GM21825 (cell line): ENCODE measurements at regions not wholly inside any gene's neighbourhood (a gene's known extent, or its start where the extent isn't known, plus 50 kb on each side); places are given as distances from the start of the nearest gene placed in this dataset.

Experiments used
- ATAC-seq: cut with Tn5 transposase; IDR thresholded peaks from one replicate; pipeline ENCODE4 v1.9.1; 2021; ENCODE audit warnings: mild to moderate bottlenecking, moderate library complexity; ENCODE audit not compliant: unreplicated experiment

DNA sequence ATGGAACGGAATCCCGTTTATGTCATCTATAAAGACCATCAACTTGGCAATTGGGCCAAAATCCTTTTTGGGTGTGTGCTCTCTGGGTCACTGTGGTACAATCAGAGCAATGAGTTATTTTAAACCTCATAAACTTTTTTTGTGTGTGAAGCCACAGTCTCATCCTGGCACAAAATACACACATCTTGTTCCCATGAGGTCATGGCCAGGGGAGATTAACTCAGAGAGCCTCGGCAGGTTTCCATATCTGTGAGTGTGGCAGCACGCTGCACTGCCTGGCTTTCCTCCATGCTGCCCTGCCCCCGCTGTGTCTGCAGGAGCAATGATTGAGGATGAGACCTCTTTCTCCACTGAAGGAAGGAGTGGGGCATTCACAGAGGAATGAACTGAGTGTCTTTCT, 54.0 kb upstream of the DLG1 start:
- no peak for ATAC-seq

DNA sequence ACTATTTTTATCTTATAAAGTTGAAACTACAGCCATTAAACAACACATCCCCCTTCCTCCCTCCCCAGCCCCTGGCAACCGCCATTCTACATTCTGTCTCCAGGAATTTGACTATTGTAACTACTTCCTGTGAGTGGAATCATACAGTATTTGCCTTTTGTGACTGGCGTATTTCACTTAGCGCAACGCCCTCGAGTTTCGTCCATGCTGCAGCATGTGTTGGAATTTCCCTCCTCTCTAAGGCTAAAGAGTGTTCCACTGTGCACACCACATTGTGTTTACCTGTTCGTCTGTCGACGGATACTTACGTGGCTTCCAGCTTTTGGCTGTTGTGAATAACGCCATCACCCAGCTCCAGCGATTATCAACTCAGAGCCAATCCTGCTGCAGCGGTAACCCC, 52.0 kb upstream of the DLG1 start:
- no peak for ATAC-seq

DNA sequence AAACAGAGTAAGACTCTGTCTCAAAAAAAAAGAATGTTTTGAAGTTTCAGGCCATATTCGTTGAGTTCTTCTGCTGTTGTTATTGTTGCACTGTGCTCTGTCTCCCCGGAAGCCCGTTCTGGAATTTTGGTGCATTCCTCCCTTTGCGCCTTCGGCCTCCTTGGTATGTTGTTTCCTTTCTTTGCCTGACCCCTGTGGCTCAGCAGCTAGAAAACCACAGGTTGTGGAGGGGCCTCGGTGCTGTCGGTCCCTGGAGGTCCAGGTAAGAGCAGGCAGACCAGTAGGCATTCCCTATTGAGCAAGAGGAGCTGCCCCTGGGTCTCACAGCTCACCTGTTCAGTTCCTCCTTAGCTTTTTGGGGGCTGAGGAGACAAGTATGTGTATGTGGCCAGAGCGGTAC, 51.0 kb upstream of the DLG1 start:
- no peak for ATAC-seq
